Nephron (organoid): ENCODE measurements at regions not wholly inside any gene's neighbourhood (a gene's known extent, or its start where the extent isn't known, plus 50 kb on each side); places are given as distances from the start of the nearest gene placed in this dataset.

Experiments
- H3K27ac Mint-ChIP-seq, 3 experiments: 2 replicates each; pipeline ENCODE4 v1.8.0; 2020; ENCODE audit warnings: mixed read lengths in 3 of 3, mild to moderate bottlenecking in 2 of 3, moderate library complexity in 1 of 3
- H3K27me3 Mint-ChIP-seq: 2 replicates; pipeline ENCODE4 v1.8.0; 2021; ENCODE audit warnings: low read depth, mild to moderate bottlenecking, moderate library complexity, mixed read lengths
- H3K36me3 Mint-ChIP-seq: 2 replicates; pipeline ENCODE4 v1.8.0; 2020; ENCODE audit warnings: low read depth, mixed read lengths
- H3K4me1 Mint-ChIP-seq: 2 replicates; pipeline ENCODE4 v1.8.0; 2020; ENCODE audit warnings: mixed read lengths
- H3K4me3 Mint-ChIP-seq, 3 experiments: 2 replicates each; pipeline ENCODE4 v1.8.0; 2020; ENCODE audit warnings: mild to moderate bottlenecking in 3 of 3, mixed read lengths in 3 of 3, moderate library complexity in 2 of 3
- H3K9me3 Mint-ChIP-seq: 2 replicates; pipeline ENCODE4 v1.8.0; 2020; ENCODE audit warnings: mixed read lengths
- CTCF ChIP-seq, 3 experiments: fragments of 200-600 bp; sonication (generic); IDR thresholded peaks; one replicate each; pipeline ENCODE4 v1.5.0; 2021; ENCODE audit warnings: antibody characterized with exemption in 3 of 3; ENCODE audit not compliant: unreplicated experiment in 3 of 3

- Mint-ChIP-seq H3K27ac (no peak overlapping the region), H3K27me3 (no peaks in the 10 kb centered on the region)
- TF ChIP-seq CTCF (IDR thresholded peaks at IDR 0.05; ENCODE audit: unreplicated experiment in 3 of 3), result no peak
These were observed 198.1 kb upstream of the CPHXL start for GRCh38 chr16:75924397-75924796.

GRCh38 chr16:75927810-75928209, 201.5 kb upstream of the CPHXL start:
- Mint-ChIP-seq H3K9me3 (peaks cover 18% of the 10 kb centered on the region), H3K36me3 (no peaks in the 10 kb centered on the region), H3K27ac (no peak overlapping the region), H3K4me1 (no peaks in the 10 kb centered on the region), H3K27me3 (no peaks in the 10 kb centered on the region), H3K4me3 (no peak overlapping the region)
- TF ChIP-seq CTCF (IDR thresholded peaks at IDR 0.05; ENCODE audit: unreplicated experiment in 3 of 3), result no peak

More at GRCh38 chr16:75924397-75924796, 198.1 kb upstream of the CPHXL start:
- Mint-ChIP-seq H3K9me3 (peaks cover 2% of the 10 kb centered on the region), H3K36me3 (no peaks in the 10 kb centered on the region), H3K4me3 (no peak overlapping the region), H3K4me1 (peaks cover 6% of the 10 kb centered on the region)

- Mint-ChIP-seq H3K36me3 (no peaks in the 10 kb centered on the region), H3K27ac (no peak overlapping the region), H3K4me1 (no peaks in the 10 kb centered on the region), H3K27me3 (no peaks in the 10 kb centered on the region), H3K4me3 (no peak overlapping the region), H3K9me3 (peaks cover 18% of the 10 kb centered on the region)
- TF ChIP-seq CTCF (IDR thresholded peaks at IDR 0.05; ENCODE audit: unreplicated experiment in 3 of 3), result no peak
These were observed 202.0 kb upstream of the CPHXL start for GRCh38 chr16:75928295-75928694.

GRCh38 chr16:75929046-75929445, 202.8 kb upstream of the CPHXL start:
- Mint-ChIP-seq H3K4me1 (no peaks in the 10 kb centered on the region), H3K36me3 (no peaks in the 10 kb centered on the region), H3K4me3 (no peak overlapping the region), H3K27ac (no peak overlapping the region), H3K9me3 (peaks cover 18% of the 10 kb centered on the region), H3K27me3 (no peaks in the 10 kb centered on the region)
- no peak for TF ChIP-seq CTCF (IDR thresholded peaks at IDR 0.05; ENCODE audit: unreplicated experiment in 3 of 3)

GRCh38 chr16:75931043-75931442, 204.8 kb upstream of the CPHXL start:
- no peaks in the 10 kb centered on the region for H3K4me1 Mint-ChIP-seq
- no peak overlapping the region for H3K4me3 Mint-ChIP-seq
- no peak for TF ChIP-seq CTCF (IDR thresholded peaks at IDR 0.05; ENCODE audit: unreplicated experiment in 3 of 3)
- peaks cover 18% of the 10 kb centered on the region for H3K9me3 Mint-ChIP-seq
- H3K27ac Mint-ChIP-seq, result no peak overlapping the region
- H3K36me3 Mint-ChIP-seq, result no peaks in the 10 kb centered on the region
- H3K27me3 Mint-ChIP-seq, result no peaks in the 10 kb centered on the region

GRCh38 chr16:75931970-75932369, 205.7 kb upstream of the CPHXL start:
- Mint-ChIP-seq H3K27me3 (no peaks in the 10 kb centered on the region), H3K4me1 (no peaks in the 10 kb centered on the region), H3K4me3 (no peak overlapping the region), H3K9me3 (peaks cover 18% of the 10 kb centered on the region), H3K27ac (no peak overlapping the region), H3K36me3 (no peaks in the 10 kb centered on the region)
- no peak for TF ChIP-seq CTCF (IDR thresholded peaks at IDR 0.05; ENCODE audit: unreplicated experiment in 3 of 3)
